Neural cell (in vitro differentiated cells): ENCODE measurements at regions not wholly inside any gene's neighbourhood (a gene's known extent, or its start where the extent isn't known, plus 50 kb on each side); places are given as distances from the start of the nearest gene placed in this dataset.
"Not testable (repeated sequence)": the region's sequence is repeated elsewhere in the genome, so short reads cannot be mapped to it uniquely, and the experiment has no call there.

ENCODE experiments used
- H2AFZ ChIP-seq: fragments of 200-600, 300-800 bp; sonication (generic), shearing (Covaris generic); 2 replicates; pipeline ENCODE4 v1.6.0; 2014; ENCODE audit warnings: low read depth, mild to moderate bottlenecking, antibody characterized with exemption, low read length, moderate library complexity
- H3F3A ChIP-seq: fragments of 200-600 bp; shearing (Covaris generic); 2 replicates; pipeline ENCODE4 v1.6.1; 2016; ENCODE audit warnings: mild to moderate bottlenecking, moderate library complexity, mixed read lengths, antibody characterized with exemption, low read length; ENCODE audit not compliant: insufficient read depth, poor library complexity, severe bottlenecking
- H3K27ac ChIP-seq: fragments of 200-600, 300-800 bp; sonication (generic), shearing (Covaris generic); 2 replicates; pipeline ENCODE4 v1.5.1; 2014; ENCODE audit warnings: mild to moderate bottlenecking, low read length, moderate library complexity
- H3K27me3 ChIP-seq: fragments of 300-800, 200-600 bp; sonication (generic), shearing (Covaris generic); 2 replicates; pipeline ENCODE4 v1.6.0; 2014; ENCODE audit warnings: mild to moderate bottlenecking, low read depth, low read length, moderate library complexity; ENCODE audit not compliant: insufficient read depth
- H3K36me3 ChIP-seq: fragments of 300-800, 200-600 bp; sonication (generic), shearing (Covaris generic); 2 replicates; pipeline ENCODE4 v1.5.1; 2014; ENCODE audit warnings: mild to moderate bottlenecking, antibody characterized with exemption, low read length, moderate library complexity; ENCODE audit not compliant: insufficient read depth
- H3K4me2 ChIP-seq: fragments of 300-800, 200-600 bp; sonication (generic), shearing (Covaris generic); 2 replicates; pipeline ENCODE4 v1.6.0; 2014; ENCODE audit warnings: mild to moderate bottlenecking, low read length
- H3K4me3 ChIP-seq: fragments of 300-800, 200-600 bp; sonication (generic), shearing (Covaris generic); 2 replicates; pipeline ENCODE4 v1.5.1; 2014; ENCODE audit warnings: mild to moderate bottlenecking, low read length, moderate library complexity
- H3K79me2 ChIP-seq: fragments of 200-600 bp; shearing (Covaris generic); replicated peaks from 2 replicates; pipeline ENCODE4 v1.6.0; 2014; ENCODE audit warnings: mild to moderate bottlenecking, low read length, moderate library complexity; ENCODE audit not compliant: insufficient read depth
- H3K9ac ChIP-seq: fragments of 300-800, 200-600 bp; sonication (generic), shearing (Covaris generic); 2 replicates; pipeline ENCODE4 v1.6.1; 2016; ENCODE audit warnings: mild to moderate bottlenecking, low read length, mixed read lengths
- H3K9me2 ChIP-seq: fragments of 200-600 bp; shearing (Covaris generic); 2 replicates; pipeline ENCODE4 v1.6.1; 2016; ENCODE audit warnings: mild to moderate bottlenecking, low read length, mixed read lengths; ENCODE audit not compliant: insufficient read depth
- H3K9me3 ChIP-seq: fragments of 200-600, 300-800 bp; sonication (generic), shearing (Covaris generic); 2 replicates; pipeline ENCODE4 v1.6.1; 2016; ENCODE audit warnings: mild to moderate bottlenecking, mixed run types, low read length, moderate library complexity, mixed read lengths
- H4K20me1 ChIP-seq: fragments of 200-600 bp; shearing (Covaris generic); 2 replicates; pipeline ENCODE4 v1.6.1; 2016; ENCODE audit warnings: mild to moderate bottlenecking, mixed run types; ENCODE audit not compliant: insufficient read depth
- EP300 ChIP-seq: fragments of 450-650 bp; conservative IDR thresholded peaks from 2 replicates; pipeline ENCODE4 v1.6.1; 2014; ENCODE audit warnings: antibody characterized with exemption, mild to moderate bottlenecking, moderate library complexity; ENCODE audit not compliant: poor library complexity, severe bottlenecking
- EZH2 ChIP-seq: fragments of 200-600, 300-800 bp; shearing (Covaris generic), sonication (generic); IDR thresholded peaks from 2 replicates; pipeline ENCODE4 v1.6.1; 2014; ENCODE audit warnings: antibody characterized with exemption, low read length, borderline replicate concordance, mild to moderate bottlenecking; ENCODE audit not compliant: insufficient read depth, poor library complexity, severe bottlenecking
- MXI1 ChIP-seq: fragments of 450-650 bp; conservative IDR thresholded peaks from 2 replicates; pipeline ENCODE4 v1.6.1; 2014; ENCODE audit warnings: antibody characterized with exemption, mild to moderate bottlenecking; ENCODE audit not compliant: poor library complexity, severe bottlenecking
- POLR2AphosphoS5 ChIP-seq: IDR thresholded peaks from 2 replicates; pipeline ENCODE4 v1.6.1; 2012
- RAD21 ChIP-seq: fragments of 450-650 bp; conservative IDR thresholded peaks from 2 replicates; pipeline ENCODE4 v1.6.1; 2014; ENCODE audit warnings: antibody characterized with exemption, mild to moderate bottlenecking, moderate library complexity
- SMC3 ChIP-seq: fragments of 450-650 bp; conservative IDR thresholded peaks from 2 replicates; pipeline ENCODE4 v1.6.1; 2014; ENCODE audit warnings: antibody characterized with exemption, mild to moderate bottlenecking, moderate library complexity; ENCODE audit not compliant: poor library complexity
- TAF1 ChIP-seq: IDR thresholded peaks from 2 replicates; pipeline ENCODE4 v1.6.1; 2012; ENCODE audit warnings: low read depth
- TF ChIP-seq, protein P1 (sequence below): IDR thresholded peaks from 2 replicates; pipeline ENCODE4 v1.6.1; 2012; ENCODE audit warnings: borderline replicate concordance
- TF ChIP-seq, protein P2 (sequence below): fragments of 450-650 bp; IDR thresholded peaks from 2 replicates; pipeline ENCODE4 v1.5.1; 2014; ENCODE audit warnings: antibody characterized with exemption, mild to moderate bottlenecking, moderate library complexity; ENCODE audit not compliant: poor library complexity, severe bottlenecking

GRCh38 chr5:123987956-123988355, 476.0 kb downstream of the CSNK1G3 start:
- Histone ChIP-seq H3K27me3 (no peaks in the 10 kb centered on the region), H3K9me3 (no peaks in the 10 kb centered on the region), H3K9me2 (no peaks in the 10 kb centered on the region), H3F3A (no peaks in the 10 kb centered on the region), H3K36me3 (no peaks in the 10 kb centered on the region), H3K9ac (no peak overlapping the region), H3K4me2 (no peak overlapping the region), H2AFZ (no peak overlapping the region), H3K79me2 (no peaks in the 10 kb centered on the region), H4K20me1 (no peaks in the 10 kb centered on the region), H3K4me3 (no peak overlapping the region), H3K27ac (no peak overlapping the region)
- TF ChIP-seq EZH2 (no peak), POLR2AphosphoS5 (no peak), SMC3 (no peak), RAD21 (no peak), TAF1 (no peak), EP300 (no peak), MXI1 (no peak)
- TF ChIP-seq, protein P1, sequence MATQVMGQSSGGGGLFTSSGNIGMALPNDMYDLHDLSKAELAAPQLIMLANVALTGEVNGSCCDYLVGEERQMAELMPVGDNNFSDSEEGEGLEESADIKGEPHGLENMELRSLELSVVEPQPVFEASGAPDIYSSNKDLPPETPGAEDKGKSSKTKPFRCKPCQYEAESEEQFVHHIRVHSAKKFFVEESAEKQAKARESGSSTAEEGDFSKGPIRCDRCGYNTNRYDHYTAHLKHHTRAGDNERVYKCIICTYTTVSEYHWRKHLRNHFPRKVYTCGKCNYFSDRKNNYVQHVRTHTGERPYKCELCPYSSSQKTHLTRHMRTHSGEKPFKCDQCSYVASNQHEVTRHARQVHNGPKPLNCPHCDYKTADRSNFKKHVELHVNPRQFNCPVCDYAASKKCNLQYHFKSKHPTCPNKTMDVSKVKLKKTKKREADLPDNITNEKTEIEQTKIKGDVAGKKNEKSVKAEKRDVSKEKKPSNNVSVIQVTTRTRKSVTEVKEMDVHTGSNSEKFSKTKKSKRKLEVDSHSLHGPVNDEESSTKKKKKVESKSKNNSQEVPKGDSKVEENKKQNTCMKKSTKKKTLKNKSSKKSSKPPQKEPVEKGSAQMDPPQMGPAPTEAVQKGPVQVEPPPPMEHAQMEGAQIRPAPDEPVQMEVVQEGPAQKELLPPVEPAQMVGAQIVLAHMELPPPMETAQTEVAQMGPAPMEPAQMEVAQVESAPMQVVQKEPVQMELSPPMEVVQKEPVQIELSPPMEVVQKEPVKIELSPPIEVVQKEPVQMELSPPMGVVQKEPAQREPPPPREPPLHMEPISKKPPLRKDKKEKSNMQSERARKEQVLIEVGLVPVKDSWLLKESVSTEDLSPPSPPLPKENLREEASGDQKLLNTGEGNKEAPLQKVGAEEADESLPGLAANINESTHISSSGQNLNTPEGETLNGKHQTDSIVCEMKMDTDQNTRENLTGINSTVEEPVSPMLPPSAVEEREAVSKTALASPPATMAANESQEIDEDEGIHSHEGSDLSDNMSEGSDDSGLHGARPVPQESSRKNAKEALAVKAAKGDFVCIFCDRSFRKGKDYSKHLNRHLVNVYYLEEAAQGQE = no peak
- TF ChIP-seq, protein P2, sequence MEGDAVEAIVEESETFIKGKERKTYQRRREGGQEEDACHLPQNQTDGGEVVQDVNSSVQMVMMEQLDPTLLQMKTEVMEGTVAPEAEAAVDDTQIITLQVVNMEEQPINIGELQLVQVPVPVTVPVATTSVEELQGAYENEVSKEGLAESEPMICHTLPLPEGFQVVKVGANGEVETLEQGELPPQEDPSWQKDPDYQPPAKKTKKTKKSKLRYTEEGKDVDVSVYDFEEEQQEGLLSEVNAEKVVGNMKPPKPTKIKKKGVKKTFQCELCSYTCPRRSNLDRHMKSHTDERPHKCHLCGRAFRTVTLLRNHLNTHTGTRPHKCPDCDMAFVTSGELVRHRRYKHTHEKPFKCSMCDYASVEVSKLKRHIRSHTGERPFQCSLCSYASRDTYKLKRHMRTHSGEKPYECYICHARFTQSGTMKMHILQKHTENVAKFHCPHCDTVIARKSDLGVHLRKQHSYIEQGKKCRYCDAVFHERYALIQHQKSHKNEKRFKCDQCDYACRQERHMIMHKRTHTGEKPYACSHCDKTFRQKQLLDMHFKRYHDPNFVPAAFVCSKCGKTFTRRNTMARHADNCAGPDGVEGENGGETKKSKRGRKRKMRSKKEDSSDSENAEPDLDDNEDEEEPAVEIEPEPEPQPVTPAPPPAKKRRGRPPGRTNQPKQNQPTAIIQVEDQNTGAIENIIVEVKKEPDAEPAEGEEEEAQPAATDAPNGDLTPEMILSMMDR = no peak

GRCh38 chr5:123976379-123977033, 464.5 kb downstream of the CSNK1G3 start:
- Histone ChIP-seq H3K4me2 (no peak overlapping the region), H3K9me3 (no peaks in the 10 kb centered on the region), H4K20me1 (no peaks in the 10 kb centered on the region), H3F3A (no peaks in the 10 kb centered on the region), H3K9me2 (no peaks in the 10 kb centered on the region), H3K79me2 (no peaks in the 10 kb centered on the region), H2AFZ (no peak overlapping the region), H3K27ac (no peak overlapping the region), H3K4me3 (no peak overlapping the region), H3K9ac (no peak overlapping the region), H3K27me3 (no peaks in the 10 kb centered on the region), H3K36me3 (no peaks in the 10 kb centered on the region)
- TF ChIP-seq, protein P2 = no peak
- TF ChIP-seq, protein P1 = no peak
- TF ChIP-seq MXI1 = no peak

DNA sequence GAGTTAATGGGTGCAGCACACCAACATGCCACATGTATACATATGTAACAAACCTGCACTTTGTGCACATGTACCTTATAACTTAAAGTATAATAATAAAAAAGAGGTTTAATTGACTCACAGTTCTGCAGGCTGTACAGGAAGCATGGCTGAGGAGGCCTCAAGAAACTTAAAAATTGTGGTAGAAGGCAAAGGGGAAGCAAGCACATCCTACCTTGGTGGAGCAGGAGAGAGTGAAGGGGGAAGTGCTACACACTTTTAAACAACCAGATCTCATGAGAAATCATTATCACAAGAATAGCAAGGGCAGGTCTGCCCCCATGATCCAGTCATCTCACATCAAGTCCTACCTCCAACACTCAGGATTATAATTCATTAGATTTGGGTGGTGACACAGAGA, 463.5 kb downstream of the CSNK1G3 start:
- H3K9me2 ChIP-seq, H2AFZ ChIP-seq, H3K4me2 ChIP-seq, H3K36me3 ChIP-seq, H3K4me3 ChIP-seq, H3K27ac ChIP-seq, H3F3A ChIP-seq, H3K27me3 ChIP-seq, H3K79me2 ChIP-seq, H4K20me1 ChIP-seq, H3K9ac ChIP-seq, H3K9me3 ChIP-seq: not testable (repeated sequence)
